ENCODE measurements at regions not wholly inside any gene's neighbourhood (a gene's known extent, or its start where the extent isn't known, plus 50 kb on each side); places are given as distances from the start of the nearest gene placed in this dataset.

DNA sequence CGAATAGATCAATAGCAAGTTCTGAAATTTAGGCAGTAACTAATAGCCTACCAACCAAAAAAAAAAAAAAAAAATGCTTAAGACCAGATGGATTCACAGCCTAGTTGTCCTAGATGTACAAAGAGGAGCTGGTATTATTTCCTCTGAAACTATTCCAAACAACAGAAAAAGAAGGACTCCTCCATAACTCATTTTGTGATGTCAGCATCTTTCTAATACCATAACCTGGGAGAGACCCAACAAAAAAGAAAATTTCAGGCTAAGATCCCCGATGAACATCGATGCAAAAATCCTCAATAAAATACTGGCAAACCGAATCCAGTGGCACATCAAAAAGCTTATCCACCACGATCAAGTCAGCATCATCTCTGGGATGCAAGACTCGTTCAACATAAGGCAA, 1557.9 kb downstream of the C4orf33 start:
- no peak for ATAC-seq
- TF ChIP-seq TOX (CRISPR knock-in tag; IDR thresholded peaks at IDR 0.05; ENCODE audit: borderline replicate concordance) (no peak), ZFP3 (CRISPR knock-in tag; IDR thresholded peaks at IDR 0.05) (no peak), CSRNP3 (CRISPR knock-in tag; IDR thresholded peaks at IDR 0.05) (no peak), GLIS3 (CRISPR knock-in tag; IDR thresholded peaks at IDR 0.05) (no peak)
- TF ChIP-seq, protein P1, sequence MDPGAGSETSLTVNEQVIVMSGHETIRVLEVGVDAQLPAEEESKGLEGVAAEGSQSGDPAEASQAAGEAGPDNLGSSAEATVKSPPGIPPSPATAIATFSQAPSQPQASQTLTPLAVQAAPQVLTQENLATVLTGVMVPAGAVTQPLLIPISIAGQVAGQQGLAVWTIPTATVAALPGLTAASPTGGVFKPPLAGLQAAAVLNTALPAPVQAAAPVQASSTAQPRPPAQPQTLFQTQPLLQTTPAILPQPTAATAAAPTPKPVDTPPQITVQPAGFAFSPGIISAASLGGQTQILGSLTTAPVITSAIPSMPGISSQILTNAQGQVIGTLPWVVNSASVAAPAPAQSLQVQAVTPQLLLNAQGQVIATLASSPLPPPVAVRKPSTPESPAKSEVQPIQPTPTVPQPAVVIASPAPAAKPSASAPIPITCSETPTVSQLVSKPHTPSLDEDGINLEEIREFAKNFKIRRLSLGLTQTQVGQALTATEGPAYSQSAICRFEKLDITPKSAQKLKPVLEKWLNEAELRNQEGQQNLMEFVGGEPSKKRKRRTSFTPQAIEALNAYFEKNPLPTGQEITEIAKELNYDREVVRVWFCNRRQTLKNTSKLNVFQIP (CRISPR knock-in tag; IDR thresholded peaks at IDR 0.05; ENCODE audit: borderline replicate concordance, low read depth), result no peak

GRCh38 chr4:130659320-130659719, 1563.4 kb downstream of the C4orf33 start:
- no peak for ATAC-seq
- no peak for TF ChIP-seq CSDC2 (CRISPR knock-in tag; IDR thresholded peaks at IDR 0.05)
- no peak for TF ChIP-seq ZFP3 (CRISPR knock-in tag; IDR thresholded peaks at IDR 0.05)
- no peak for TF ChIP-seq TOX (CRISPR knock-in tag; IDR thresholded peaks at IDR 0.05; ENCODE audit: borderline replicate concordance)
- no peak for TF ChIP-seq ZNF565 (CRISPR knock-in tag; conservative IDR thresholded peaks at IDR 0.05; ENCODE audit: low read depth)
- TF ChIP-seq ZC3H10 (CRISPR knock-in tag; IDR thresholded peaks at IDR 0.05), result no peak
- TF ChIP-seq CSRNP3 (CRISPR knock-in tag; IDR thresholded peaks at IDR 0.05), result no peak
- no peak for TF ChIP-seq ZNF70 (CRISPR knock-in tag; IDR thresholded peaks at IDR 0.05)
- TF ChIP-seq, protein P2, sequence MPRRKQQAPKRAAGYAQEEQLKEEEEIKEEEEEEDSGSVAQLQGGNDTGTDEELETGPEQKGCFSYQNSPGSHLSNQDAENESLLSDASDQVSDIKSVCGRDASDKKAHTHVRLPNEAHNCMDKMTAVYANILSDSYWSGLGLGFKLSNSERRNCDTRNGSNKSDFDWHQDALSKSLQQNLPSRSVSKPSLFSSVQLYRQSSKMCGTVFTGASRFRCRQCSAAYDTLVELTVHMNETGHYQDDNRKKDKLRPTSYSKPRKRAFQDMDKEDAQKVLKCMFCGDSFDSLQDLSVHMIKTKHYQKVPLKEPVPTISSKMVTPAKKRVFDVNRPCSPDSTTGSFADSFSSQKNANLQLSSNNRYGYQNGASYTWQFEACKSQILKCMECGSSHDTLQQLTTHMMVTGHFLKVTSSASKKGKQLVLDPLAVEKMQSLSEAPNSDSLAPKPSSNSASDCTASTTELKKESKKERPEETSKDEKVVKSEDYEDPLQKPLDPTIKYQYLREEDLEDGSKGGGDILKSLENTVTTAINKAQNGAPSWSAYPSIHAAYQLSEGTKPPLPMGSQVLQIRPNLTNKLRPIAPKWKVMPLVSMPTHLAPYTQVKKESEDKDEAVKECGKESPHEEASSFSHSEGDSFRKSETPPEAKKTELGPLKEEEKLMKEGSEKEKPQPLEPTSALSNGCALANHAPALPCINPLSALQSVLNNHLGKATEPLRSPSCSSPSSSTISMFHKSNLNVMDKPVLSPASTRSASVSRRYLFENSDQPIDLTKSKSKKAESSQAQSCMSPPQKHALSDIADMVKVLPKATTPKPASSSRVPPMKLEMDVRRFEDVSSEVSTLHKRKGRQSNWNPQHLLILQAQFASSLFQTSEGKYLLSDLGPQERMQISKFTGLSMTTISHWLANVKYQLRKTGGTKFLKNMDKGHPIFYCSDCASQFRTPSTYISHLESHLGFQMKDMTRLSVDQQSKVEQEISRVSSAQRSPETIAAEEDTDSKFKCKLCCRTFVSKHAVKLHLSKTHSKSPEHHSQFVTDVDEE (CRISPR knock-in tag; IDR thresholded peaks at IDR 0.05), result no peak
- TF ChIP-seq PATZ1 (CRISPR knock-in tag; IDR thresholded peaks at IDR 0.05; ENCODE audit: borderline replicate concordance), result no peak
- no peak for TF ChIP-seq ARNTL (CRISPR knock-in tag; IDR thresholded peaks at IDR 0.05; ENCODE audit: borderline replicate concordance, low read depth)
- TF ChIP-seq RARB (CRISPR knock-in tag; IDR thresholded peaks at IDR 0.05), result no peak
- TF ChIP-seq BACH2 (CRISPR knock-in tag; IDR thresholded peaks at IDR 0.05; ENCODE audit: borderline replicate concordance), result no peak
- no peak for TF ChIP-seq PPARA (CRISPR knock-in tag; IDR thresholded peaks at IDR 0.05; ENCODE audit: borderline replicate concordance)
- TF ChIP-seq OSR1 (CRISPR knock-in tag; IDR thresholded peaks at IDR 0.05), result no peak
- TF ChIP-seq, protein P1 (CRISPR knock-in tag; IDR thresholded peaks at IDR 0.05; ENCODE audit: borderline replicate concordance, low read depth), result no peak

- no peak for ATAC-seq
- no peak for TF ChIP-seq CSRNP3 (CRISPR knock-in tag; IDR thresholded peaks at IDR 0.05)
- no peak for TF ChIP-seq OSR1 (CRISPR knock-in tag; IDR thresholded peaks at IDR 0.05)
- TF ChIP-seq TCF4 (CRISPR knock-in tag; IDR thresholded peaks at IDR 0.05; ENCODE audit: borderline replicate concordance), result no peak
- no peak for TF ChIP-seq ZFP30 (CRISPR knock-in tag; IDR thresholded peaks at IDR 0.05)
- no peak for TF ChIP-seq TOX (CRISPR knock-in tag; IDR thresholded peaks at IDR 0.05; ENCODE audit: borderline replicate concordance)
- TF ChIP-seq BACH2 (CRISPR knock-in tag; IDR thresholded peaks at IDR 0.05; ENCODE audit: borderline replicate concordance), result no peak
- TF ChIP-seq, protein P2 (CRISPR knock-in tag; IDR thresholded peaks at IDR 0.05), result no peak
- TF ChIP-seq ZNF8 (CRISPR knock-in tag; IDR thresholded peaks at IDR 0.05), result no peak
- no peak for TF ChIP-seq RARB (CRISPR knock-in tag; IDR thresholded peaks at IDR 0.05)
- TF ChIP-seq GLIS3 (CRISPR knock-in tag; IDR thresholded peaks at IDR 0.05), result no peak
- no peak for TF ChIP-seq ISL1 (CRISPR knock-in tag; IDR thresholded peaks at IDR 0.05)
- no peak for TF ChIP-seq CSDC2 (CRISPR knock-in tag; IDR thresholded peaks at IDR 0.05)
- no peak for TF ChIP-seq ZFP3 (CRISPR knock-in tag; IDR thresholded peaks at IDR 0.05)
- TF ChIP-seq ZNF565 (CRISPR knock-in tag; conservative IDR thresholded peaks at IDR 0.05; ENCODE audit: low read depth), result no peak
- no peak for TF ChIP-seq ESRRG (CRISPR knock-in tag; IDR thresholded peaks at IDR 0.05)
- TF ChIP-seq ZC3H10 (CRISPR knock-in tag; IDR thresholded peaks at IDR 0.05), result no peak
These were observed 1572.9 kb downstream of the C4orf33 start for GRCh38 chr4:130668859-130669258.
